ENCODE measurements at regions not wholly inside any gene's neighbourhood (a gene's known extent, or its start where the extent isn't known, plus 50 kb on each side); places are given as distances from the start of the nearest gene placed in this dataset.

DNA sequence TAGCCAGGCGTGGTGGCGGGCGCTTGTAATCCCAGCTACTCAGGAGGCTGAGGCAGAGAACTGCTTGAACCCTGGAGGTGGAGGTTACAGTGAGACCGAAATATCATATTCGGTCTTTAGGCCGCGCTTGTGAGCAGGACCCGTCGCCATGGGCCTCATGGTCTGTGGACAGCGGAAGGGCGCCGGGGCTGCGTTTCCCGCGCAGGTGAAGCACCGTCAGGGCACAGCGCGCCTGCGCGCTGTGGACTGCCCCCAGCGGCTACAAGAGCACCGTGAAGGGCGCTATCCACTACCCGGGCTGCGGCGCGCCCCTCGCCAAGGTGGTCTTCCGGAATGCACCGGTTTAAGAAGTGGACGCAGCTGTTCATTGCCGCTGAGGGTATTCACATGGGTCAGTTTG is 482.0 kb upstream of the NAALADL2 start:
- TF ChIP-seq POLR2AphosphoS5 (IDR thresholded peaks at IDR 0.05; ENCODE audit: insufficient read depth, low read depth, low read length) (no peak), POLR2A (IDR thresholded peaks at IDR 0.05; ENCODE audit: low read depth, low read length) (no peak), MYC (IDR thresholded peaks at IDR 0.05; ENCODE audit: low read depth, low read length) (no peak), FOS (IDR thresholded peaks at IDR 0.05; ENCODE audit: borderline replicate concordance, insufficient read depth, low read length) (no peak), MAX (IDR thresholded peaks at IDR 0.05; ENCODE audit: insufficient read depth, insufficient read length) (no peak)
- TF ChIP-seq, protein P1, sequence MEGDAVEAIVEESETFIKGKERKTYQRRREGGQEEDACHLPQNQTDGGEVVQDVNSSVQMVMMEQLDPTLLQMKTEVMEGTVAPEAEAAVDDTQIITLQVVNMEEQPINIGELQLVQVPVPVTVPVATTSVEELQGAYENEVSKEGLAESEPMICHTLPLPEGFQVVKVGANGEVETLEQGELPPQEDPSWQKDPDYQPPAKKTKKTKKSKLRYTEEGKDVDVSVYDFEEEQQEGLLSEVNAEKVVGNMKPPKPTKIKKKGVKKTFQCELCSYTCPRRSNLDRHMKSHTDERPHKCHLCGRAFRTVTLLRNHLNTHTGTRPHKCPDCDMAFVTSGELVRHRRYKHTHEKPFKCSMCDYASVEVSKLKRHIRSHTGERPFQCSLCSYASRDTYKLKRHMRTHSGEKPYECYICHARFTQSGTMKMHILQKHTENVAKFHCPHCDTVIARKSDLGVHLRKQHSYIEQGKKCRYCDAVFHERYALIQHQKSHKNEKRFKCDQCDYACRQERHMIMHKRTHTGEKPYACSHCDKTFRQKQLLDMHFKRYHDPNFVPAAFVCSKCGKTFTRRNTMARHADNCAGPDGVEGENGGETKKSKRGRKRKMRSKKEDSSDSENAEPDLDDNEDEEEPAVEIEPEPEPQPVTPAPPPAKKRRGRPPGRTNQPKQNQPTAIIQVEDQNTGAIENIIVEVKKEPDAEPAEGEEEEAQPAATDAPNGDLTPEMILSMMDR (IDR thresholded peaks at IDR 0.05; ENCODE audit: extremely low read depth in 1 of 2, insufficient read depth in 1 of 2, low read depth in 1 of 2, low read length in 2 of 2): no peak

Measured in endothelial cell of umbilical vein (primary cell).